ENCODE measurements at regions not wholly inside any gene's neighbourhood (a gene's known extent, or its start where the extent isn't known, plus 50 kb on each side); places are given as distances from the start of the nearest gene placed in this dataset.
"Not testable (repeated sequence)": the region's sequence is repeated elsewhere in the genome, so short reads cannot be mapped to it uniquely, and the experiment has no call there.

DNA sequence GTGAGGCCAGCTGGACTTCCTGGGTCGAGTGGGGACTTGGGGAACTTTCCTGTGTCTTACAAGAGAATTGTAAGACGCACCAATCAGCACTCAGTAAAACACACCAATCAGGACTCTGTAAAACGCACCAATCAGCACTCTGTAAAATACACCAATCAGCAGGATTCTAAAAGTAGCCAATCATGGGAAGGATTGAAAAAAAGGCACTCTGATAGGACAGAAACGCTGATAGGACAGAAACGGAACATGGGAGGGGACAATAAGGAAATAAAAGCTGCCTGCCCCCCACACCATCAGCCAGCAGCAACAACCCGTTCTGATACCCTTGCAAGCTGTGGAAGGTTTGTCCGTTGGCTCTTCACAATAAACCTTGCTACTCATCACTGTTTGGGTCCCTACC lies 73.1 kb upstream of the SGCG start:
- Mint-ChIP-seq H3K9me3 (peaks cover 3% of the 10 kb centered on the region), H3K36me3 (ENCODE audit: low read depth) (no peaks in the 10 kb centered on the region), H3K27ac (ENCODE audit: unreplicated experiment) (no peak overlapping the region), H3K4me1 (no peaks in the 10 kb centered on the region), H3K4me3 (no peak overlapping the region), H3K27me3 (ENCODE audit: low read depth) (no peaks in the 10 kb centered on the region)
- TF ChIP-seq, protein P1, sequence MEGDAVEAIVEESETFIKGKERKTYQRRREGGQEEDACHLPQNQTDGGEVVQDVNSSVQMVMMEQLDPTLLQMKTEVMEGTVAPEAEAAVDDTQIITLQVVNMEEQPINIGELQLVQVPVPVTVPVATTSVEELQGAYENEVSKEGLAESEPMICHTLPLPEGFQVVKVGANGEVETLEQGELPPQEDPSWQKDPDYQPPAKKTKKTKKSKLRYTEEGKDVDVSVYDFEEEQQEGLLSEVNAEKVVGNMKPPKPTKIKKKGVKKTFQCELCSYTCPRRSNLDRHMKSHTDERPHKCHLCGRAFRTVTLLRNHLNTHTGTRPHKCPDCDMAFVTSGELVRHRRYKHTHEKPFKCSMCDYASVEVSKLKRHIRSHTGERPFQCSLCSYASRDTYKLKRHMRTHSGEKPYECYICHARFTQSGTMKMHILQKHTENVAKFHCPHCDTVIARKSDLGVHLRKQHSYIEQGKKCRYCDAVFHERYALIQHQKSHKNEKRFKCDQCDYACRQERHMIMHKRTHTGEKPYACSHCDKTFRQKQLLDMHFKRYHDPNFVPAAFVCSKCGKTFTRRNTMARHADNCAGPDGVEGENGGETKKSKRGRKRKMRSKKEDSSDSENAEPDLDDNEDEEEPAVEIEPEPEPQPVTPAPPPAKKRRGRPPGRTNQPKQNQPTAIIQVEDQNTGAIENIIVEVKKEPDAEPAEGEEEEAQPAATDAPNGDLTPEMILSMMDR (conservative IDR thresholded peaks at IDR 0.05), result no peak
- DNase-seq (ENCODE audit: low read depth, low spot score), result no peak

DNA sequence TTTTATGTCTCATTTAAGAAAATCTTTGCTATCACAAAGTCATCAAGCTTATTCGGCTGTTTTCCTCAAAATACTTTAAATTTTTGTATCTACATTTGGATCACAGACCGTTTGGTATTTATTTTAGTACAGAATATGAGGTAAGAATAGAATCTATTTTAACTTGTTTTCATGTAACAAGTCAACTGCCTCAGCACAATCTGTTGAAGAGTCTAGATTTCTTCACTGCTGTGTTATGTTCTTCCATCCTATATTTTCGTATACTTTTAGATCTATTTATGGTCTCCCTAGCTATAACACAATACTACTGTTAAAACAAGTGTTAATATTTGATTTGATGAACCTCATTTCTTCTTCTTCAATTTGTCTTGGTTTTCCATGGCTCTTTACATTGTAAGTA lies 61.6 kb upstream of the SGCG start:
- no peak overlapping the region for H3K4me3 Mint-ChIP-seq
- H3K36me3 Mint-ChIP-seq (ENCODE audit: low read depth), result no peaks in the 10 kb centered on the region
- no peak for DNase-seq (ENCODE audit: low read depth, low spot score)
- H3K27ac Mint-ChIP-seq (ENCODE audit: unreplicated experiment), result no peak overlapping the region
- H3K27me3 Mint-ChIP-seq (ENCODE audit: low read depth), result no peaks in the 10 kb centered on the region
- H3K4me1 Mint-ChIP-seq, result peaks cover 11% of the 10 kb centered on the region
- TF ChIP-seq, protein P1 (conservative IDR thresholded peaks at IDR 0.05), result no peak
- peaks cover 15% of the 10 kb centered on the region for H3K9me3 Mint-ChIP-seq

DNA sequence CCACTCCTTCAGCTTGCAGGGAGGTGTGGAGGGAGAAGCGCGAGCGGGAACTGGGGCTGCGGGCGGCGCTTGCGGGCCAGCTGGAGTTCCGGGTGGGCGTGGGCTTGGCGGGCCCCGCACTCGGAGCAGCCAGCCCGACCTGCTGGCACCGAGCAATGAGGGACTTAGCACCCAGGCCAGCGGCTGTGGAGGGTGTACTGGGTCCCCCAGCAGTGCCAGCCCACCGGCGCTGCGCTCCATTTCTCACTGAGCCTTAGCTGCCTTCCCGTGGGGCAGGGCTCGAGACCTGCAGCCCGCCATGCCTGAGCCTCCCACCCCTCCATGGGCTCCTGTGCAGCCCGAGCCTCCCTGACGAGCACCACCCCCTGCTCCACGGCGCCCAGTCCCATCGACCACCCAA lies 53.2 kb upstream of the SGCG start:
- not testable (repeated sequence) for DNase-seq (ENCODE audit: low read depth, low spot score); H3K4me3 Mint-ChIP-seq; H3K4me1 Mint-ChIP-seq; H3K9me3 Mint-ChIP-seq; H3K27me3 Mint-ChIP-seq (ENCODE audit: low read depth); H3K36me3 Mint-ChIP-seq (ENCODE audit: low read depth); H3K27ac Mint-ChIP-seq (ENCODE audit: unreplicated experiment)

DNA sequence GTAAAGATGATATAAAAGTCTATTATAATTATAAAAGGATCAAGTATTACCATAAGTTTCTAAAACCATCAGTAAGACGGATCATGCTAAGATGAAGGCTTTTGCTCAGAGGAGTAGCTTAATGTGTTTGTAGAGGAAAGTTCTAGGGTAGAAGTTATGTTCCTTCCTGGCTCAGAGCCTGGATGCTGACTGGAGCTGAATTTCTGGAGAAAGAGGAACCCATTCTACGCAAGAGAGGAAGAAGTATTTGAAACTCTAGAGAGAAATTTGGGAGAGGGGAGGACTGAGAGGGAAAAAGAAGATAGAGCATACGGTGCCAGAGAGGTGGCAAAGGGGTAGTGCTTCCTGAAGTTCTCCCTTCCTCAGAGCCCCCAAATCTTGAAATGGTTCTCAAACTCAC lies 51.4 kb upstream of the SGCG start:
- DNase-seq (ENCODE audit: low read depth, low spot score), result no peak
- H3K27ac Mint-ChIP-seq (ENCODE audit: unreplicated experiment), result no peak overlapping the region
- H3K4me3 Mint-ChIP-seq, result no peak overlapping the region
- peaks cover 2% of the 10 kb centered on the region for H3K9me3 Mint-ChIP-seq
- no peaks in the 10 kb centered on the region for H3K4me1 Mint-ChIP-seq
- H3K27me3 Mint-ChIP-seq (ENCODE audit: low read depth), result no peaks in the 10 kb centered on the region
- TF ChIP-seq, protein P1 (conservative IDR thresholded peaks at IDR 0.05), result no peak
- H3K36me3 Mint-ChIP-seq (ENCODE audit: low read depth), result no peaks in the 10 kb centered on the region
